Hematopoietic multipotent progenitor cell (in vitro differentiated cells): ENCODE measurements at regions not wholly inside any gene's neighbourhood (a gene's known extent, or its start where the extent isn't known, plus 50 kb on each side); places are given as distances from the start of the nearest gene placed in this dataset.

Experiments
- DNase-seq, 3 donors: peaks; one replicate each; pipeline ENCODE4 v3.0.0-alpha.2; 2011 to 2015; ENCODE audit warnings: low read depth in 2 of 3, low spot score in 2 of 3

DNA sequence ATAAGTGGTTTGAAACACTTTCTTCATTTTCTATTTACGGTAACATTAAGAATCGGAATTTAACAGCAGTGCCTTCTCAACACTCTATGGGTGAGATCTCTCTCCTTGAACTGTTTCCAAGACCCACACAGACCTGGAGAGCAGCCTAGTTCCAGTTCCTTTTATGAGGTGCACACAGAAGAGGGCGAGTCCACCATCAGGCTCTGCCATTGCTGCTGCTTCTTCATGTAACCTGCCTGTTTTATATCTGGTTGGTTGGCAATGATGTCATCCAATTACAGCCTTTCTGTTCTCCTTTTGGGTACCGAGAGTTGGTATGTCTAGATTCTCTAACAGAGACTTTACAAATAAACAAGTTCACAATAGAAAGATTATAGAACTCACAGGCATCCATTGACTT lies 225.7 kb downstream of the UTP18 start:
- no peak for DNase-seq

DNA sequence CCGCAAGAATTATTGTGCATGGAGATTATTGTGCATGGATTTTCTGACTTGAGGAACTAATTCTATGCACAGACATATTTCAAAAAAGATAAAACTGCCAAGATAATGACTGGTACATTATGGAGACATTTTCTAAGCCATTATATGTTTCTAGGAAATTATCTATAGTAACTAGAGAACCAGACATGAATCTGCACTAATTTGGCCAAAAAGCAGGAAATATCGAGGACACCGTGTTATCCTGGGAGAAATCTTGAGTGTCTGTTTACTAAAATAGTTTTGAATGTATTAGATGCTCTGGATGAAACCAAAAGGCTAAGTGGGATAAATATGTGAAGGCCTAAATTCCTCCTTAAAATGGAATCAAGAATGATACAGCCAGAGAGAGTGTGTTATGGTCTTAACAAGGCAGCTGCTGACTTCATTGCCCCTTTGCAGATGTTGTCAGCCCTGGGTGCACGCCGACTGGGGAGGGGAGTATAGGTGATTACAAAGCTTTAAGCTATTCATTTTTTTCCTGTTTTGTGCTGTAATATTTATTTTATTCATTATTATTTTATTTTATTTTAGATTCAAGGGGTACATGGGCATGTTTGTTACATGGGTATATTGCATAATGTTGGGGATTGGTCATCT lies 226.7 kb downstream of the UTP18 start:
- no peak for DNase-seq

DNA sequence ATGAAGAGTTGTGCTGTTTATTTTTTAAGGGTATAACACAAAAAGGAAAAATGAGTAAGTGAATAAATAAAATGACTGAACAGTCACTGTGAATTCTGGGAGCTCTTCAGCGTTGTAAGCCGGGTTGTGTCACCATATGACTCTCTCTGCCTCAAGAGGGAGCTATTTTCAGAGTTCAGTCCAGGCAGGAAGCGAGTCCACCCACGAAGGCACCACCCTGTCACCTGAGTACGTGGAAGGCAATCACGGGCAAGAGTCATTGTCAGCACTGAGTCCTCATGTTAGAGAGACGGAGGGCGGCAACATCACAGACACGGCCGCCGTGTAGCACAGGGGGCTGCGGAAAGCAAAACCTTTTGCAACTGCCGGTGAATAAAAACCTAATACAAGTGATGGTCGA lies 227.6 kb downstream of the UTP18 start:
- no peak for DNase-seq

DNA sequence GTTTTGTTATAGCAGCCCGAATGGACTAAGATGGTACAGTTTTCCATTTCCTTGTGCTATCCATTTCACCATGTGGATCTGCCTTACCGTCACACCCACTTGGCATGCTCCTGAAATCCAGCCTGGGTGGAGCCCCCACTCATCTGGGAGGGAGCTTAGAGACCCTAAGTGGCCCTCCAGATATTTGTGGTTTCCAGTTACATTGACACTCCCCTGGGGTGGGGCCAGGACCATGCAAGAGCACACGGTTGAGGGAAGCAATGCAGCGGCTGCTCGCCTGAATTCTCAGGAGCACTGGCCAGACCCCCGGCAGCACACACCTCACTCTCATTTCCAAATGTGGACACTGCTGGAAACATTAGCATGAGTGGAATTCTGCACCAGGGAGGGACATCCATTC lies 231.1 kb downstream of the UTP18 start:
- DNase-seq = no peak

DNA sequence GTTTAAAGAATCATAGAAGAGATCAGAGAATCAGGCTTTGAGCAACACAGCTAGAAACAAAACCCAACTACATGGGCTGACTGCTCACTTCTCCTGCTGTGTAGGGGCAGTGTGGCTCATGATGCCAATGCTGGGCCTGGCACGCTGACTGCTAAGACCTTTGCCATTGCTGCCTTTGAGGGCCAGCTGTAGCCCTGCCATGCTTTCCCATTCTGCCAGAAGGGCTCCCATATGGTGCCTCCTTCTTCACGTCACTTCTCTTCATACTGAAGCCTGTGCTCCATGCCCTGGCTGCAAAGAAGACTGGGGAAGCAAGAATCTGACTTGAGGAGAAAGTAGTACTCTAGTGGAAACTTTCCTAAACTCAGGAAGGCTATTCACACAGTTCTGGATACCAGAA lies 232.9 kb downstream of the UTP18 start:
- no peak for DNase-seq

DNA sequence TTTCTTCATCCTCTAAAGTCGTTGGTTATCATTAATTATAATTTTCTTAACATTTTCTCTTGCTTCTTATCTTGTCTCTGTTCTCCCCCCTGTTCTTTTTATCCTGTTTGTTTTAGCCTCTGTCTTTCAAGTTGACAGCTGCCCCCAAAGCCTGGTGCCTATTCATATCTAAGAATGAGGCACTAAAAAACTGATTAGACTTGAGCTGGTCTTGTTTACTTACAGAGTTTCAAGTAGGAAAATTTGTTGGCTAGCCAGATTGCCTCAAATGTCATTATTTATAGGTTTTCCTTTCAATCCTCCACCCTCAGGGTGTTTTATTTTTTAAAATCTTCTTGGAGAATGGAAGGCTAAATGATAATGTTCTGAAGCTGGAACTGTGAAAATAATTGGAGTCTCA lies 236.0 kb downstream of the UTP18 start:
- no peak for DNase-seq

DNA sequence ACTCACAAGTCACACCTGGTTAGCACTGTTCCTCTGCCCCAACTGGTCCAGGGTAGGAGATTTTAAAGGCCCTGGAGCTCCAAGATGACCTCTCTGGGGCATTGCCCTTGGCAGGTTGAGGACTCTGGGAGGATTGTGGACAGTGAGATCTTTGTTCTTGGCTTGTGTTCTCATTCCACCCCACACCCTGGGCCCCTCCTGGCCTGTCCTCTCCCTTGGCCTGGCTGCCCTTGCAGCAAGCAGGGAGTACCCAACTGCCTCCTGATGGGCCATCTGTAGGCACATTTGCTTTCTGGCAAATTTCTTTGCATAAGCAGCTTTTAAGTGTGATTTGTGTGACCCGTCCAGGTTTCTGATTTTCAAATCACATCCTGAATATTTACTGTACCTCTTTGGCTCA lies 239.6 kb downstream of the UTP18 start:
- no peak for DNase-seq

DNA sequence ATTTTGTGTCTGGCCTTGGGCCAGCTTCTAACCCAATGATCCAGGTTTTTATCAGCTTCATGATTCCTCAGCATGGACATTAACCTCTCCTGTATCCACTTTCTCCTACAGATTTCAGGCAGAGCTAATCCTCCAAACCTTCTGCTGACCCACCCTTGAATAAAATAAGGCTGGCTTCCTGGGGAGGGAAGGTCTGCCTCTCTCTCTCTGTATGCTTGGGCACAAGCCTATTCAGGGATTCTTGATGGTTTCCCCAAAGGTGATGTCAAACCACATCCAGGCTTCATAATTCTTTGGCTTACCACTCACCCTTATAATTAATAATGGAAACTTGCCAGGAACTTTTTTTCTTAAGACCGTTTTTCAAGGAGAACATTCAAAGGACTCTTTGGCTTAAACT lies 240.1 kb downstream of the UTP18 start:
- no peak for DNase-seq

DNA sequence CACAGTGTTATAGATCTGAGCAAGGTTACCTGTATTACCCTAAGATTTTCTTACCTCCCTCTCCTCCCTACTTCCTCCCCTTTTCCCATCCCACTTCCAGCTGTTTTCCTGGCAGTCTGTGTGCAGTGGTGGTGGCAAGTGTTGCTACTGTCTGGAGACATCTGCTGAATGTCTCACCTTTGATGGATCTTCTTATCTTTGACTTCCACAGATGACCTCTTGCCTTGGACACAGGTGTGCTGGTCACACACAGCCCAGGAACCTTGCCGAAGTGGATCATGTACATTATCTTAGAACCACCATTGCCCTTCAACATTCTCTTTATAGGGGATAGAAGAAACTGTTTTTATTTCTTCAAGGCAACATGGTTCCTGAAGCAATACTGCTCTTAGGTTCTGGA lies 245.1 kb downstream of the UTP18 start:
- DNase-seq = no peak

DNA sequence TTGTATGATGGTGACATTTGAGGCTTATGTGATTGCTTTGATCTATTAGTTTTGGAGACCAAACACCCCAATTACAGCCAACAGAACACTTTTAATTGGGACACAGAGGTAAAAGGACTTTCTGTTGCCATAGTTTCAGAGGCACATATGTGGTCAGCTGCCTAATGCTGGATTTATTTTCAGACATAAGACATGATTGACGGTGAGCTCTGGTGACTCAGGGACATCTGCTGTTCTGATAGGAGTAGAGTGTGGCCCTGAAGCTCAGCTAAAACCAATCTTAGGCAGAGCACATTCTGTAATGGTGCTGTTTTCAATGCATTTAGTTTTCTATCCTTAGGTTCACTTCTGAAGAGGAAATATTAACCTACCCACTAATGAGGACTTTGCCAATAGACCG lies 247.1 kb downstream of the UTP18 start:
- DNase-seq = no peak

DNA sequence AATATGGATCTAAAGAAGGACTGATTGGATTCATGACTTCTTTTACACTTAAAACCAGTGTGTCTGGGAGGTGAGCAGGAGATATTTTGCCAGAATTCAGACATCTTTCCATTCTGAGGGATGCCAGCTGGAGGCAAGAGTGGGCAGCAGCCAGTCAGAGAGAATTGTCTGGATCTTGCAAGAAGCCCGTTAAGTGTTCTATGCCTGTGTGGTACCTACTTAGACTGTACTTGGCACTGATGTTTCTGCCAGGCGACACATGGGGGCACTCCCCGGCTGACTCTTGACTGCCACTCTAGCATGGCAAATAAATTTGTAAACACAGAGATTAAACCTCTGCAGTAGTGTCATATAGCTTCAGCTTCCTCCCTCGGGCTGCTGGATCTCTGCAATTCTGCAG lies 247.7 kb downstream of the UTP18 start:
- DNase-seq = no peak

DNA sequence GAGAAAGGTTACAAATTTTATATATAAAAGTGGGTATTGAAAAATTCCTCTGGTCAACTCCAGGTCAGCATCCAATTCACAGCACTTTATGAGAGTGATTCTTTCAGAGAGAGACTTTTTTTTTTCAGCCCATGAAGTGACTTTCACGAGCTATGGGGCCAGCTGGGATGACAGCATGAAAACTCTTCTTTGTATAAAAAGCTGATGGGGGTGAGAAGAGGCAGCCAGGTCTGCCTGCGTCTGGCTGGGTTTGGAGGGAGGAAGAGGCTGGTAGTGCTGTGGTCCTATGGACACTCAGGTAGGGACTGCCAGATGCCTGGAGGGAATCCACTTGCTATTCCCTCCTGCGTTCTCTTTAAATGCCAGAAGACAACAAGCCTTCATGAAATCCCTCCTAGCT lies 250.6 kb downstream of the UTP18 start:
- no peak for DNase-seq

DNA sequence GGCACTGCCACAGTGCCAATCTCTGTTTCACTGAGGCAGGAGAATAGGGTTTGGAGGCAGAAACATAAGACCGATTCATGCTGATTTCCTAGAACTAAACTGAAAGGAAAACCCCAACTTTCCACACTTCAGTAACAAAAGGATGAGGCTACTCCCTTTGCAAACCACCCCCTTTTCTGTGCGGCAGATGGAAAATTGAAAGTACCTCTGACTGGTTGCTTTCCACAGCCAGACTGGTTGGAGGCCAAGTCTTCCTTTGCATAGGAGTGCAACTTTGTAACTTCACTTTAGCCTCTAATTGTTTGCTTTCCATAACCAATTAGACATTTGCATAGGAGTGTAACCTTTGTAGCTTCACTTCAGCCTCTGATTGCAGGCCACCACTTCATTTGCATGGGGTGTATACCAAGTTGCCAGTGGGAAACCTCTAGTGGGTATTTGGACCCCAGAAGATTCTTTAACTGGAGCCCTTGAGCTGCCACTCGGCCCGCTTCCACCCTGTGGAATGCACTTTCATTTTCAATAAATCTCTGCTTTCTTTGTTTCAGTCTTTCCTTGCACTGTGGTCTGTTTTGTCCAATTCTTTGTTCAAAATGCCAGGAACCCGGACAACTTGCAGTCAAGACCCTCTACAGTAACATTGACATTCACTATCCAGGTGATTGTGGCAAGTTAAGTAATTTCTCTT lies 252.0 kb downstream of the UTP18 start:
- no peak for DNase-seq

DNA sequence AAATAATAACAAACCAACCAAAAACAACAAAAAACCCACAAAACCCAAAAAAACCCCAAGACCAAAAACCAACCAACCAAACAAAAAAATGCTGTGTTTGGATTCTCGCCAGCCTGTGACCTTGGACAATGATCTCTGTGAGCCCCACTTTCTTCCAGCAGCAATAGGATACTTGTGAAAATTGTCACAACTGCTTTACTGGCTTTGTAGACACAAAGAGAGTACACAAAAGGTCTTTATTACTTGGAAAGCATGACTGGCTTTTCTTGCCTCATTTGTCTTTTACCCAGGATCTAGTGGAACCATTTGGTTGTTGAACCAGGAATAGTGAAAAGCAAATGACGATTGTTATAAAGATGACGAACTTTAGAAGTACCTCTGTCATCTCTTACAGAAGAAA lies 256.6 kb downstream of the UTP18 start:
- no peak for DNase-seq

DNA sequence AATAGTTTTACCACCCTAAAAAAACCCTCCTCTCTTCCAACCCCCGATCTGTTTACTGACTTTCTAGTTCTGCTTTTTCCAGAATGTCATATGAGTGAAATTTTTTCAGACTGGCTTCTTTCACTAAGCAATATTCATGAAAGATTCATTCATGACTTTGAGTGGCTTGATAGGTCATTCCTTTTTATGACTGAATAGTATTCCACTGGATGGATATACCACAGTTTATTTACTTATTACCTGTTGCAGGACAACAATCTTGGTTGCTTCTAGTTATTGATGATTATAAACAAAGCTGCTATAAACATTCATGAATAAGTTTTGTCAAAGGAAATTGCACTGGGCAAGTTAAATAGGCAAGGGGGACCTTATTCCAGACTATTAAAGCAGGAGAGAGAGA lies 264.2 kb downstream of the UTP18 start:
- no peak for DNase-seq

DNA sequence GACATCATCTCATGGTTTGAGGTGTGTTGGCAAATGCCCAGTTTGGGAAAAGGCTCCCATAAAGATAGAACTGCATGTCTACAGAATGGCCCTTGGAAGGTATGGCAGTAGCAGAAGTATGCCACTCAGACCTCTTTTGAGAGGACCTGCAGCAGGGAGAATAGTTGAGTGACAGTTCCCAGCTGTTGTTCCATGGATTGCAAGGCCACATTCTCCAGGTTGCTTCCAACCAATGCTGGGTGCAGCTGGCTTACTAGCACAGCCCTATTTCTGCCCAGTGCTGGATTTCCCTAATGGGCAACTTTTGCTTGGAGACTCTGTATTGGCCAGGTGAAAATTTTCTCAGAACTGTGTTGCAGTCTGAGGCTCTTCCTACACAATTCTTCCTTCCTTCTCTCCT lies 266.2 kb downstream of the UTP18 start:
- DNase-seq = no peak

DNA sequence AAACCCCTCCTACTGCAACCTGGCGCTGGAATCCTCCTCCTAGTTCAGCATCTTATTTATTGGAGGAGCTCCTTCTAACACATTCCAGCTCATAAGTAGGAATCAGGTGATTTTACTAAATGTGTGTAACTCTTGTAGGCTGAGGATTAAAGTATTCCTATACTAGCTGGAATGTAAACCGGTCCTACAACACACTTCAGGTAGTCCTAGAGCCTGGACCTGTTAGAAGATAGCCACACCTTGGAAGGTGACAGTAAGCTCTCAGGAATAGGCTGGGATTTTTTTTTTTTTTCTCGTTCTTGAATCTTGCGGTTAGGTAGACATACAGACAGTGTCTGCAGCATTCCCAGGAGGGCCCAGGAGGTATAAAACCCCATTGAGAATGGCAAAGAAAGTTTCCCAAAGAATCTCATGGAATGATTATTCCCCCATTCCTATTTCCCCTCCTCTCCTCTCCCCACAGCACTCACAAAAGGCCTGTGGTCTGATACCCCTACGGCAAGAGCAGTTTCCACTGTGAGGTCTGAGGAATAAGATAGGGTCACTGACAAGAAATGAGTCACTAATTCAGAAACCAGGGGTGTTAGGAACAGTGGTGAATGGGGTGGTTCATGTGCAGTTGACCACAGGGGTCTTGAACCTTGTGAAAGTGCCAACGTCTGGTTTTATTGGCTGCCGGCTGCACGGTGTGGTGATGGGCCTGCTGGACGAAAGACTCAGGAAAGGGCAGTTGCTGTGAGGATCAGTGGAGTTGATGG lies 267.1 kb downstream of the UTP18 start:
- no peak for DNase-seq

DNA sequence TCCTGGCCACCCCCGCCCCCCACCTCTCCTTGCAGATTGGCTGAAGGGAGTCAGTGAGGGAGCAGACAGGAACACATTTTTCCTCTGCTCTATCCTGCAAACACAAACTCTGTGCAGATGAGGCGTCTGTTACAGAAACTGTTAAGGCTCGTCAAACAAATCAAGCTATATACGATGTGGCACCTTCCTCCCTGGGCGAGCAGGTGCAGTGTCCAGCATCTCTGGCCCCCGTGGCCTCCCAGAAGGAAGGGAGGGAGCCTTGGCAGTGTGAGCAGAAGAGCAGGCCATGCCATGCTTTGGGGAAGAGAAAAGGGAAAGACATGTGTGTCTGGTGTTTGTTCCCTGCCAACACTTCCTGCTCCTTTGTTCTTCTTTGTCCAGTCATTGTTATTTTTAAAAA lies 267.8 kb downstream of the UTP18 start:
- no peak for DNase-seq

DNA sequence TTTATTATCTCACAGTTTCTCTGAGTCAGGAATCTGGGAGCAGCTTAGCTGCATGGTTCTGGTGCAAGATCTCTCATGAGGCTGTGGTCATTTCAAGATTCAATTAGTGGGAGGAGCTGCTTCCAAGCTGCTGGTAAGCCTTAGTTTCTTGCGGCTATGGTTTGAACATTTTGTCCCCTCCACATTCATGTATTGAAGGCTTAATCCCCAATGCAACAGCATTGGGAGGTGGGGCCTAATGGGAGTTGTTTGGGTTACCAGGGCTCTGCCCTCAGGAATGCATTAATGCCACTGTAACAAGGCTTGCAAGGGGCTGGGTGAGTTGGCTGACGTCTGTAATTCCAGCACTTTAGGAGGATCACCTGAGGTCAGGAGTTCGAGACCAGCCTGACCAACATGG lies 272.9 kb downstream of the UTP18 start:
- no peak for DNase-seq

DNA sequence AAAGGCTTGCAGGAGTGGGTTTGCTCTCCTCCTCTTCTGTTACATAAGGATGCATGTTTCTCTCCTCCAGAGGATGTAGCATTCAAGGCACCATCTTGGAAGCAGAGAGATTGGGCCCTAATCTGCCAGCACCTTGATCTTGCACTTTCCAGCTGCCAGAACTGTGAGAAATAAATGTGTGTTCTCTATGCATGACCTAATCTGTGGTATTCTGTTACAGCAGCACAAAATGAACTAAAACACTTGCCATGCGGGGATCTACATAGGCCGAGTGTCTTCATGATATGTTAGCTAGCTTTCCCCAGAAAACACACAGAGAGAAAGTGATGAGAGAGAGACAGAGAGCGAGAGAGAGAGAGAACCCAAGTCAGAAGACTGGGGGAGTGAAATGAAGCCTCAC lies 273.5 kb downstream of the UTP18 start:
- no peak for DNase-seq

DNA sequence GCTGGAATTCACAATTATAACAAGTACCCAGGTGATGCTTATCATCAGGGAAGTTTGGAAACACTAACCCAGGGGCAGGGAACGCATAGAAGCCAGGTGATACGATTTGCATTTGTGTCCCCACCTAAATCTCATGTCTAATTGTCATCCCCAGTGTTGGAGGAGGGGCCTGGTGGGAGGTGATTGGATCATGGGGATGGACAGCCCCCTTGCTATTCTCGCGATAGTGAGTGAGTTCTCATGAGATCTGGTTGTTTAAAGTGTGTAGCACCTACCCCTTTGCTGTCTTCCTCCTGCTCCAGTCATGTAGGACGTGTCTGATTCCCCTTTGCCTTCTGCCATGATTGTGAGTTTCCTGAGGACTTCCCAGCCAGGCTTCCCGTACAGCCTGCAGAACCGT lies 276.3 kb downstream of the UTP18 start:
- DNase-seq = no peak

DNA sequence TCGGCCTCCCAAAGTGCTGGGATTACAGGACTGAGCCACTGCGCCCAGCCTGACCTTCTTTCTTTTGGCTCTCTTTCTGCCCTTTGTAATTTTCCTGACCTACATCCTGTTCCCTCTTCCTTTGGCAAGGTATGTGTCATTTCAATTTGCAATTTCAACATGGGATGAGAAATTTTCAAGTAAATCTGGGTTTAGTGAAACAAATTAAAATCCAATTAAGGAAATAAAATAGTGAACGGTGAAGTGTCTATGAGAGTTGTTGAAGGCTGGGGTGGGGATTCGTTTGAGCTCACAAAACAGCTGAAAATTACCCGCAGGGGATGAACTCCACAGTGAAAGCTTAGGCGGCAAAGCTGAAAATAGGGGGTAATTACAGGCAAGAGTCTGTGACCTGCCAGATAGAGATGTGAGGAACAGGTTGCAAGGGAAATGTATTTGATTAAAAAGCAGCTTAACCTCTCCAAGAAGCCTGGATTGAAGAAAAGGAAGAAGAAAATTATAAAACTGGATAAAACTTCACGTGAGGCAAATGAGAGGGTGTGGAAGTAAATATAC lies 277.7 kb downstream of the UTP18 start:
- no peak for DNase-seq
